Loucy (cell line): ENCODE measurements at regions not wholly inside any gene's neighbourhood (a gene's known extent, or its start where the extent isn't known, plus 50 kb on each side); places are given as distances from the start of the nearest gene placed in this dataset.

Experiments
- H2AFZ ChIP-seq: fragments of 200-600 bp; sonication (generic); 2 replicates; pipeline ENCODE4 v1.6.0; 2016; ENCODE audit warnings: antibody characterized with exemption, mild to moderate bottlenecking, low read length, moderate library complexity
- H3F3A ChIP-seq: fragments of 200-600 bp; 2 replicates; pipeline ENCODE4 v1.6.0; 2016; ENCODE audit warnings: antibody characterized with exemption, low read depth, mild to moderate bottlenecking
- H3K27me3 ChIP-seq: fragments of 200-600 bp; sonication (generic); 2 replicates; pipeline ENCODE4 v1.6.1; 2014; ENCODE audit warnings: low read length, mild to moderate bottlenecking; ENCODE audit not compliant: insufficient read depth, poor library complexity, severe bottlenecking
- H3K36me3 ChIP-seq: fragments of 200-600 bp; sonication (generic); 2 replicates; pipeline ENCODE4 v1.6.1; 2016; ENCODE audit warnings: low read length; ENCODE audit not compliant: insufficient read depth
- H3K4me1 ChIP-seq: fragments of 200-600 bp; sonication (generic); 2 replicates; pipeline ENCODE4 v1.5.1; 2014; ENCODE audit warnings: low read length, mild to moderate bottlenecking; ENCODE audit not compliant: insufficient read depth, poor library complexity, severe bottlenecking
- H3K4me2 ChIP-seq: fragments of 200-600 bp; sonication (generic); 2 replicates; pipeline ENCODE4 v1.6.0; 2014; ENCODE audit warnings: antibody characterized with exemption, low read length, low read depth, mild to moderate bottlenecking; ENCODE audit not compliant: poor library complexity, severe bottlenecking
- H3K4me3 ChIP-seq: fragments of 200-600 bp; sonication (generic); 2 replicates; pipeline ENCODE4 v1.5.1; 2014; ENCODE audit warnings: low read length, mild to moderate bottlenecking, mixed read lengths; ENCODE audit not compliant: poor library complexity, severe bottlenecking
- H3K79me2 ChIP-seq: fragments of 200-600 bp; sonication (generic); 2 replicates; pipeline ENCODE4 v1.6.1; 2014; ENCODE audit warnings: low read length; ENCODE audit not compliant: insufficient read depth
- H3K9ac ChIP-seq: fragments of 200-600 bp; sonication (generic); 2 replicates; pipeline ENCODE4 v1.6.0; 2014; ENCODE audit warnings: mild to moderate bottlenecking, low read depth, low read length, moderate library complexity; ENCODE audit not compliant: poor library complexity, severe bottlenecking
- H3K9me2 ChIP-seq: fragments of 200-600 bp; sonication (generic); replicated peaks from 2 replicates; pipeline ENCODE4 v1.6.1; 2016; ENCODE audit warnings: low read depth, low read length, mixed read lengths
- H3K9me3 ChIP-seq: fragments of 200-600 bp; sonication (generic); 2 replicates; pipeline ENCODE4 v1.6.1; 2014; ENCODE audit warnings: mild to moderate bottlenecking, antibody characterized with exemption, low read length, low read depth; ENCODE audit not compliant: insufficient read depth
- H4K20me1 ChIP-seq: fragments of 200-600 bp; sonication (generic); 2 replicates; pipeline ENCODE4 v1.6.0; 2014; ENCODE audit warnings: antibody characterized with exemption, low read length, mild to moderate bottlenecking; ENCODE audit not compliant: insufficient read depth, poor library complexity, severe bottlenecking
- EZH2phosphoT487 ChIP-seq: fragments of 200-600 bp; IDR thresholded peaks from 2 replicates; pipeline ENCODE4 v1.6.1; 2018; ENCODE audit warnings: antibody characterized with exemption, mild to moderate bottlenecking, moderate library complexity, borderline replicate concordance
- TF ChIP-seq, protein P1 (sequence below): fragments of 200-600 bp; sonication (generic); conservative IDR thresholded peaks from 2 replicates; pipeline ENCODE4 v1.5.1; 2014; ENCODE audit warnings: mild to moderate bottlenecking, antibody characterized with exemption, low read length

GRCh38 chr18:72223733-72224132 lies 320.4 kb downstream of the CBLN2 start:
- Histone ChIP-seq H3K4me2 (no peak overlapping the region), H3K4me3 (no peak overlapping the region), H3K9me2 (no peaks in the 10 kb centered on the region), H3K79me2 (no peaks in the 10 kb centered on the region), H3K4me1 (no peaks in the 10 kb centered on the region), H3K9me3 (no peaks in the 10 kb centered on the region), H4K20me1 (no peaks in the 10 kb centered on the region), H3F3A (no peaks in the 10 kb centered on the region), H3K9ac (no peak overlapping the region), H2AFZ (no peak overlapping the region), H3K27me3 (no peaks in the 10 kb centered on the region), H3K36me3 (no peaks in the 10 kb centered on the region)
- TF ChIP-seq, protein P1, sequence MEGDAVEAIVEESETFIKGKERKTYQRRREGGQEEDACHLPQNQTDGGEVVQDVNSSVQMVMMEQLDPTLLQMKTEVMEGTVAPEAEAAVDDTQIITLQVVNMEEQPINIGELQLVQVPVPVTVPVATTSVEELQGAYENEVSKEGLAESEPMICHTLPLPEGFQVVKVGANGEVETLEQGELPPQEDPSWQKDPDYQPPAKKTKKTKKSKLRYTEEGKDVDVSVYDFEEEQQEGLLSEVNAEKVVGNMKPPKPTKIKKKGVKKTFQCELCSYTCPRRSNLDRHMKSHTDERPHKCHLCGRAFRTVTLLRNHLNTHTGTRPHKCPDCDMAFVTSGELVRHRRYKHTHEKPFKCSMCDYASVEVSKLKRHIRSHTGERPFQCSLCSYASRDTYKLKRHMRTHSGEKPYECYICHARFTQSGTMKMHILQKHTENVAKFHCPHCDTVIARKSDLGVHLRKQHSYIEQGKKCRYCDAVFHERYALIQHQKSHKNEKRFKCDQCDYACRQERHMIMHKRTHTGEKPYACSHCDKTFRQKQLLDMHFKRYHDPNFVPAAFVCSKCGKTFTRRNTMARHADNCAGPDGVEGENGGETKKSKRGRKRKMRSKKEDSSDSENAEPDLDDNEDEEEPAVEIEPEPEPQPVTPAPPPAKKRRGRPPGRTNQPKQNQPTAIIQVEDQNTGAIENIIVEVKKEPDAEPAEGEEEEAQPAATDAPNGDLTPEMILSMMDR = no peak
- TF ChIP-seq EZH2phosphoT487 = no peak

GRCh38 chr18:72208920-72209676 lies 335.0 kb downstream of the CBLN2 start:
- no peaks in the 10 kb centered on the region for H3K9me3 ChIP-seq

DNA sequence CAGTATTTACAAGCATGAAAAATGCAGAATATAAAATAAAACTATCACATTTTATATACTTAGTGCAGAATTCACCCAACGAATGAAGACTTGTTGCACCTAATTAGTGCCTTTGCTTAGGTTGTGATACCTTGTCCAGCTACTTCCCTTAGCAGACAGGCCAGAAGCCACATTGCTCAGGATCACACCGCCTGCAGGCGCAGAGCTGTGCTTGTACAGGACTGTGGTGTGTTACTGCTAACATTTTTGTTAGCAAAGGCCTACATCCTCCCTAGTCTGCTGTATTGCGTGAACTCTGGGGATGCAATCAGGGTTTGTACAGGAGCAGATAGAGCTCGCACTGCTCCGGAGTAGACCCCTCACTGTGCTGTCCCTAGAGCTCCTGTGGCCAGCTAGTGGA lies 336.9 kb downstream of the CBLN2 start:
- no peaks in the 10 kb centered on the region for H3K79me2 ChIP-seq
- no peaks in the 10 kb centered on the region for H3F3A ChIP-seq
- H3K4me3 ChIP-seq = no peak overlapping the region
- no peaks in the 10 kb centered on the region for H3K9me3 ChIP-seq
- no peak overlapping the region for H3K9ac ChIP-seq
- H3K36me3 ChIP-seq = no peaks in the 10 kb centered on the region
- H2AFZ ChIP-seq = no peak overlapping the region
- no peak for TF ChIP-seq EZH2phosphoT487
- TF ChIP-seq, protein P1 = no peak
- no peaks in the 10 kb centered on the region for H4K20me1 ChIP-seq
- no peak overlapping the region for H3K4me2 ChIP-seq
- no peaks in the 10 kb centered on the region for H3K27me3 ChIP-seq
- no peaks in the 10 kb centered on the region for H3K4me1 ChIP-seq
- H3K9me2 ChIP-seq = no peaks in the 10 kb centered on the region

More at GRCh38 chr18:72208920-72209676, 335.0 kb downstream of the CBLN2 start:
- H2AFZ ChIP-seq = no peak overlapping the region
- H4K20me1 ChIP-seq = no peaks in the 10 kb centered on the region
- H3K9ac ChIP-seq = no peak overlapping the region
- no peak overlapping the region for H3K4me2 ChIP-seq
- no peaks in the 10 kb centered on the region for H3K4me1 ChIP-seq
- no peaks in the 10 kb centered on the region for H3K9me2 ChIP-seq
- no peak for TF ChIP-seq EZH2phosphoT487
- TF ChIP-seq, protein P1 = no peak
- H3K4me3 ChIP-seq = no peak overlapping the region
- no peaks in the 10 kb centered on the region for H3K79me2 ChIP-seq
- H3K36me3 ChIP-seq = no peaks in the 10 kb centered on the region
- no peaks in the 10 kb centered on the region for H3K27me3 ChIP-seq
- H3F3A ChIP-seq = no peaks in the 10 kb centered on the region
